MG63 (cell line): ENCODE measurements at regions not wholly inside any gene's neighbourhood (a gene's known extent, or its start where the extent isn't known, plus 50 kb on each side); places are given as distances from the start of the nearest gene placed in this dataset.
"Not testable (repeated sequence)": the region's sequence is repeated elsewhere in the genome, so short reads cannot be mapped to it uniquely, and the experiment has no call there.

Experiments used
- DNase-seq: peaks from one replicate; pipeline ENCODE4 v3.0.0-alpha.2; 2020
- H3K27me3 ChIP-seq: fragments of 250-450 bp; sonication (Bioruptor Pico); 2 replicates; pipeline ENCODE4 v1.5.1; 2020; ENCODE audit warnings: mild to moderate bottlenecking, moderate library complexity
- H3K36me3 ChIP-seq: fragments of 250-450 bp; sonication (Bioruptor Pico); 2 replicates; pipeline ENCODE4 v1.5.1; 2020; ENCODE audit warnings: mild to moderate bottlenecking, moderate library complexity
- H3K4me3 ChIP-seq: fragments of 250-450 bp; sonication (Bioruptor Pico); 2 replicates; pipeline ENCODE4 v1.5.1; 2020; ENCODE audit warnings: mild to moderate bottlenecking, moderate library complexity
- H3K9me3 ChIP-seq: fragments of 250-450 bp; sonication (Bioruptor Pico); 2 replicates; pipeline ENCODE4 v1.5.1; 2020; ENCODE audit warnings: mild to moderate bottlenecking, moderate library complexity

GRCh38 chr1:233764304-233764703, 140.2 kb upstream of the SLC35F3 start:
- not testable (repeated sequence) for DNase-seq, H3K9me3 ChIP-seq, H3K36me3 ChIP-seq, H3K4me3 ChIP-seq, H3K27me3 ChIP-seq

DNA sequence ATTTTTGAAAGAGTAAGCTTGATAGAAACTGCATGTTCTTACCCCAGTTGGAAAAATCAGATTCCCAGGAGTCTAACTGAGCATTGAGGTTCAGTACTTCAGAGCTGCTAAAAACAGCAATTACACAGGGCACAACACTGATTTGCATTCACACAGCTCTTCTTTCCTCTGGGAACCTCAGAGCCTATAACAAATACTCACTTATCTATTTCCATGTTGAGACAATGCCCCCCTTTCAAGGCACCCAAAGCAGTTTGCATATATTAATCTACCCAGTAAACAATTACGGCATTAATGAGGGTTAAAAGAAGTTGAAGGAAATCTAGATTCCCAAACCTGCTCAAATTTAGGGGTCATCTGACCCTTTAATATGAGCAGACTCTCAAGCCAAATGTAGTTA, 126.9 kb upstream of the SLC35F3 start:
- no peak for DNase-seq
- Histone ChIP-seq H3K27me3 (no peaks in the 10 kb centered on the region; the same call in 1 of the 2 replicates), H3K36me3 (no peaks in the 10 kb centered on the region), H3K4me3 (no peak overlapping the region), H3K9me3 (peaks cover 15% of the 10 kb centered on the region)

- peaks cover 13% of the 10 kb centered on the region for H3K9me3 ChIP-seq
- H3K4me3 ChIP-seq = no peak overlapping the region
- no peaks in the 10 kb centered on the region for H3K36me3 ChIP-seq
- DNase-seq = no peak
- no peaks in the 10 kb centered on the region for H3K27me3 ChIP-seq
These were observed 124.4 kb upstream of the SLC35F3 start for GRCh38 chr1:233780049-233780448.

DNA sequence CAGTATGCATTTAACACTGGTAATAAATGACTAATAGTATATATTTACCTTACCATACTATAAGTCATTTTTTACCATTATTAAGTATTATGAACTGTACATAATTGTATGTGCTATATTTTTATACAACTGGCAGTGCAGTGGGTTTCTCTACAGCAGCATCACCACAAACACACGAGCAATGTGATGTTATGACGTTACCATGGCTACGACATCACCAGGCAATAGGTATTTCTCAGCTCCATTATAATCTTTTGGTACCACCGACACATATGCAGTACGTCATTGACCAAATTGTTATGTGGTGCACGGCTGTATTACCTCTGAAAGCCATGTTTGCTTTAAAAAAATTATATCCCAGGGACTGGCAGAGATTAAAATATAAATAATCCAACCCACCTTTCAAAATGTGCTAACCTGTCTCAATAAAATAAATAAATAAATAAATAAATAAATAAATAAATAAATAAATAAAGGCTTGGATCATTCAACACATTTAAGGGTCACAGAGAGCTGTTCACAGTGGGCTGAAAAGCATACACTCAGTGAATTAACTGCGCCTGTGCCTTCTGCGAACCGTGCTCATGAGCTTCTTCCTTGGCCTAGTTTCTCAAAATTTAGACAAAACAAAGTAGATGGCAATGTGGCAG, 121.4 kb upstream of the SLC35F3 start:
- H3K36me3 ChIP-seq = no peaks in the 10 kb centered on the region
- no peak overlapping the region for H3K4me3 ChIP-seq
- no peaks in the 10 kb centered on the region for H3K27me3 ChIP-seq
- DNase-seq = no peak
- peaks cover 13% of the 10 kb centered on the region for H3K9me3 ChIP-seq

GRCh38 chr1:233787599-233787998, 116.9 kb upstream of the SLC35F3 start:
- no peaks in the 10 kb centered on the region for H3K9me3 ChIP-seq
- no peak for DNase-seq

GRCh38 chr1:233788687-233789086, 115.8 kb upstream of the SLC35F3 start:
- no peaks in the 10 kb centered on the region for H3K36me3 ChIP-seq
- H3K27me3 ChIP-seq = no peaks in the 10 kb centered on the region; the same call in 1 of the 2 replicates
- H3K4me3 ChIP-seq = no peak overlapping the region
- DNase-seq = no peak
- no peaks in the 10 kb centered on the region for H3K9me3 ChIP-seq

More at GRCh38 chr1:233787599-233787998, 116.9 kb upstream of the SLC35F3 start:
- Histone ChIP-seq H3K4me3 (no peak overlapping the region), H3K36me3 (no peaks in the 10 kb centered on the region), H3K27me3 (no peaks in the 10 kb centered on the region; the same call in 1 of the 2 replicates)

- no peaks in the 10 kb centered on the region for H3K36me3 ChIP-seq
- no peak overlapping the region for H3K4me3 ChIP-seq
- H3K27me3 ChIP-seq = no peaks in the 10 kb centered on the region; the same call in 1 of the 2 replicates
- no peaks in the 10 kb centered on the region for H3K9me3 ChIP-seq
- DNase-seq = no peak
These were observed 114.4 kb upstream of the SLC35F3 start for GRCh38 chr1:233790121-233790520.

- no peaks in the 10 kb centered on the region for H3K9me3 ChIP-seq
- no peak overlapping the region for H3K4me3 ChIP-seq
- H3K36me3 ChIP-seq = no peaks in the 10 kb centered on the region
- H3K27me3 ChIP-seq = no peaks in the 10 kb centered on the region; the same call in 1 of the 2 replicates
- peak; percentile 12 for DNase-seq
These were observed 113.7 kb upstream of the SLC35F3 start for GRCh38 chr1:233790662-233791371.

DNA sequence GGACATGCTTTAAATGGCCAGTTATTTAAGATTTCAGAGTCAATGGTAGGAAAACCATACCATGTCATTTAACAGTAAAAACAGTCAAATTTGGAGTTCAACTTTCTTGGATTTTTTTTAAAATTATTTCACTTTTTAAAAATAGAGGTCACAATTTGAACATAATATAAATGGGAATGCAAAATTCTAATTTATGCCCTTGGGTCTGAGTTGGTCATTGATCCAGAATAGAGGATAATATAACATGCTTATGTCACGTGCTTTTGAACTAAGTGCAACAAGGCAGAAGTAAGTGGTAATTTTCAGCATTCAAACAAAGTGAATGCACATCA, 113.1 kb upstream of the SLC35F3 start:
- DNase-seq = no peak
- Histone ChIP-seq H3K27me3 (no peaks in the 10 kb centered on the region; the same call in 1 of the 2 replicates), H3K36me3 (no peaks in the 10 kb centered on the region), H3K4me3 (no peak overlapping the region), H3K9me3 (no peaks in the 10 kb centered on the region)

GRCh38 chr1:233791721-233792120, 112.8 kb upstream of the SLC35F3 start:
- H3K36me3 ChIP-seq = no peaks in the 10 kb centered on the region
- H3K9me3 ChIP-seq = no peaks in the 10 kb centered on the region
- no peak overlapping the region for H3K4me3 ChIP-seq
- no peaks in the 10 kb centered on the region; the same call in 1 of the 2 replicates for H3K27me3 ChIP-seq
- no peak for DNase-seq

DNA sequence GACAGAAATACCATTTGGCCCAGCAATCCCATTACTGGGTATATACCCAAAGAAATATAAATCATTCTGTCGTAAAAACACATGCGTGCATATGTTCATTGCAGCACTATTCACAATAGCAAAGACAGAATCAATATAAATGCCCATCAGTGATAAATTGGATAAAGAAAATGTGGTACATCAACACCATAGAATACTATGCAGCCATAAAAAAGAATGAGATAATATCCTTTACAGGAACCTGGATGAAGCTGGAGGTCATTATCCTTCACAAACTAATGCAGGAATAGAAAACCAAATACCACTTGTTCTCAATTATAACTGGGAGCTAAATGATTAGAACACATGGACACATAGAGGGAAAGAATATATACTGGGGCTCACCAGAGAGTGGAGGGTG, 109.6 kb upstream of the SLC35F3 start:
- Histone ChIP-seq H3K36me3 (no peaks in the 10 kb centered on the region), H3K9me3 (no peaks in the 10 kb centered on the region; the same call in 1 of the 2 replicates), H3K4me3 (no peak overlapping the region), H3K27me3 (no peaks in the 10 kb centered on the region; the same call in 1 of the 2 replicates)
- no peak for DNase-seq

DNA sequence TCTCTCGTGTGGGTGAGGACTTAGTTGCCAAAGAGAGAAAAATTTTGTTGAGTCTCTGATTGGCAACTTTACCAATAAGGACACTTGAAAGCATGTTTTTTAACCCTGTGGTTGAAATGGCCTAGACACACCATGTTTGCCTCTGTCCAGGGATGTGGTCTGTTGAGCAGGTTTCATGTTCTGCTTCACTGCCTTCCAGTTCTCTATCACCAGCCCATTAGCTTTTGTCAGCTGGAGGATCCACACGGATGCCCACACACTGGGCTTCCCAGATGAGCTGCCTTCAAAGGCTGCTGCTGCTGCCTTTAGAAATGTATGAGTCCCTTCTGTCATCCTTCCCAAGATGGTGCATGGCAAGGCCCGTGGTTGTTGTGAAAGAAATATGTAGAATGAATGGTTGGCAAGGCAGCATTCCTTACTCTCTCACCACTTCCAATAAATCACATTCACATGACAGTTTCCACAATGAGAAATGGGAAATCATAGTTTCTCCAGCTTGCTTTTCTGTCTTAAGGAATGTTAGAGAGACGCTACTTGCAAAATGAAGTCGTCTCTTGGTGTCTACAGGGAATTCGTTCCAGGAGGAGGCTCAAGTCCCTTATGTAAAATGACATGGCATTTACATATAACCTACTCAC, 108.2 kb upstream of the SLC35F3 start:
- H3K4me3 ChIP-seq = no peak overlapping the region
- H3K9me3 ChIP-seq = no peaks in the 10 kb centered on the region; the same call in 1 of the 2 replicates
- no peaks in the 10 kb centered on the region for H3K36me3 ChIP-seq
- H3K27me3 ChIP-seq = no peaks in the 10 kb centered on the region
- no peak for DNase-seq

GRCh38 chr1:233802611-233803010, 101.9 kb upstream of the SLC35F3 start:
- DNase-seq = no peak
- Histone ChIP-seq H3K4me3 (no peak overlapping the region), H3K36me3 (no peaks in the 10 kb centered on the region), H3K9me3 (peaks cover 7% of the 10 kb centered on the region; the same call in 1 of the 2 replicates), H3K27me3 (peaks cover 6% of the 10 kb centered on the region)

DNA sequence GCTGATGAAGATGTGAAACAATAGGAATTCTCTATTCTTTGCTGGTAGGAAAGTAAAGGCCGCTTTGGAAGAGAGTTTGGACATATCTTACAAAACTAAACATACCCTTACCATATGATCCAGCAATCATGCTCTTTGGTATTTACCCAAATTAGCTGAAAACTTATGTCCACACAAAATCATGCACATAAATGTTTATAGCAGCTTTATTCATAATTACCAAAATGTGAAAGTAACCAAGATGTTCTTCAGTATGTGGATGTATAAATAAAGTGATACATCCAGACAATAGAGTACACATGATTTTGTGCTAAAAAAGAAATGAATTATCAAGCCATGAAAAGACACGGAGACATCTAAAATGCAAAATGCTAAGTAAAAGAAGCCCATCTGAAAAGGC, 98.7 kb upstream of the SLC35F3 start:
- H3K36me3 ChIP-seq = no peaks in the 10 kb centered on the region
- peaks cover 7% of the 10 kb centered on the region; the same call in 1 of the 2 replicates for H3K9me3 ChIP-seq
- H3K27me3 ChIP-seq = peaks cover 9% of the 10 kb centered on the region
- no peak overlapping the region for H3K4me3 ChIP-seq
- no peak for DNase-seq

DNA sequence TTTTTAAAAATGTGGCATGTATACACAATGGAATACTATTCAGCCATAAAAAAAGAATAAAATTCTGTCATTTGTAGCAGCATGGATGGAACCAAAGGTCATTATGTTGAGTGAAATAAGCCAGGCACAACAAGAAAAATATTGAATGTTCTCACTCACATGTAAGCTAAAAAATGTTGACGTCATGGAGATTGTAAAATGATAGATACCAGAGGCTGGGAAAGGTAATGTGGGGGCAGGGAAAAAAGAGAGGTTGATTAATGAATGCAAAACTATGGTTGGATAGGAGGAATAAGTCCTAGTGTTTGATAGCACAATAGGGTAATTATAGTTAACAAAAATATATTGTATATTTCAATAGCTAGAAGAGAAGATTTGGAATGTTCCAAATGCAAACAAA, 89.1 kb upstream of the SLC35F3 start:
- DNase-seq = no peak
- H3K9me3 ChIP-seq = 0 out of 2 replicates have a peak, but pooled peaks cover 3% of the 10 kb centered on the region
- H3K4me3 ChIP-seq = no peak overlapping the region
- no peaks in the 10 kb centered on the region for H3K36me3 ChIP-seq
- H3K27me3 ChIP-seq = peaks cover 6% of the 10 kb centered on the region

DNA sequence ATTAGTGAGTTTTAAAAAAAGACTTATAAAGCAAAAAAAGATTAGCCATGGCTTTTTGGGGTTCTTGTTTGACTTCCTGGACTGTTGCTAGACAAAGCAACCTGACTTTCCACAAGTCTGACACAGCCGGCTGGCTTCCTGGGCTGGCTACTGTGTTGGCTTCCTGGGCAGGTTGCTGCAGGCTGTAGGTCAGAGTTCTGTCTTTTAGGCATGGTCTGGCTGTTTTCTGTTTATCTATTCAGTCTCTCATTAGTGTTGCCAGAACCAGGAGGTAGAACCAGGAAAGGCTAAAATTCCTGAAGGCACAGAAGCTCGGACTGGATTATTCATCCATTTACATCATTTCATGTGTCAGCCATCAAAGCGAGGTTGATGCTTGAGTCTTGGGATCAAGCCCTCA, 88.6 kb upstream of the SLC35F3 start:
- DNase-seq = no peak
- H3K9me3 ChIP-seq = 0 out of 2 replicates have a peak, but pooled peaks cover 3% of the 10 kb centered on the region
- H3K27me3 ChIP-seq = peaks cover 6% of the 10 kb centered on the region
- H3K4me3 ChIP-seq = no peak overlapping the region
- no peaks in the 10 kb centered on the region for H3K36me3 ChIP-seq

- no peaks in the 10 kb centered on the region for H3K36me3 ChIP-seq
- DNase-seq = no peak
These were observed 88.1 kb upstream of the SLC35F3 start for GRCh38 chr1:233816348-233816747.

More at GRCh38 chr1:233816348-233816747, 88.1 kb upstream of the SLC35F3 start:
- Histone ChIP-seq H3K9me3 (0 out of 2 replicates have a peak, but pooled peaks cover 3% of the 10 kb centered on the region), H3K27me3 (peaks cover 6% of the 10 kb centered on the region), H3K4me3 (no peak overlapping the region)
